Thoracic aorta (tissue), 2 donors: ENCODE measurements at regions not wholly inside any gene's neighbourhood (a gene's known extent, or its start where the extent isn't known, plus 50 kb on each side); places are given as distances from the start of the nearest gene placed in this dataset.

Experiments used
- ATAC-seq: fragments of 150-250 bp; one replicate; pipeline ENCODE4 v1.8.0; 2017; ENCODE audit warnings: low read depth; ENCODE audit not compliant: insufficient number of reproducible peaks, low FRiP score
- DNase-seq: peaks from one replicate; pipeline ENCODE4 v3.0.0-alpha.2; 2020; ENCODE audit warnings: low spot score
- H3K27ac ChIP-seq, 2 donors: fragments of 200-600 bp; sonication (generic); 1 replicate in 1 of 2; 2 replicates in 1 of 2; pipeline ENCODE4 v1.5.1; 2016; ENCODE audit warnings: mild to moderate bottlenecking in 2 of 2, moderate library complexity in 2 of 2
- H3K27me3 ChIP-seq: fragments of 200-600 bp; sonication (generic); replicated peaks from 2 replicates; pipeline ENCODE4 v1.6.0; 2016; ENCODE audit warnings: mild to moderate bottlenecking; ENCODE audit not compliant: insufficient read depth
- H3K36me3 ChIP-seq: fragments of 200-600 bp; sonication (generic); one replicate; pipeline ENCODE4 v1.5.1; 2016
- H3K4me1 ChIP-seq, 2 donors: fragments of 200-600 bp; sonication (generic); 1 replicate in 1 of 2; 2 replicates in 1 of 2; pipeline versions ENCODE4 v1.5.1 to v1.6.0; 2016; ENCODE audit warnings: low read depth in 2 of 2, mild to moderate bottlenecking in 1 of 2; ENCODE audit not compliant: control insufficient read depth in 1 of 2
- H3K4me3 ChIP-seq: fragments of 200-600 bp; sonication (generic); 2 replicates; pipeline ENCODE4 v1.5.1; 2016; ENCODE audit warnings: mild to moderate bottlenecking
- H3K9me3 ChIP-seq: fragments of 200-600 bp; sonication (generic); 2 replicates; pipeline ENCODE4 v1.5.1; 2016
- TF ChIP-seq, protein P1 (sequence below): fragments of 200-600 bp; sonication (generic); IDR thresholded peaks from one replicate; pipeline ENCODE4 v1.5.1; 2019; ENCODE audit warnings: antibody characterized with exemption

DNA sequence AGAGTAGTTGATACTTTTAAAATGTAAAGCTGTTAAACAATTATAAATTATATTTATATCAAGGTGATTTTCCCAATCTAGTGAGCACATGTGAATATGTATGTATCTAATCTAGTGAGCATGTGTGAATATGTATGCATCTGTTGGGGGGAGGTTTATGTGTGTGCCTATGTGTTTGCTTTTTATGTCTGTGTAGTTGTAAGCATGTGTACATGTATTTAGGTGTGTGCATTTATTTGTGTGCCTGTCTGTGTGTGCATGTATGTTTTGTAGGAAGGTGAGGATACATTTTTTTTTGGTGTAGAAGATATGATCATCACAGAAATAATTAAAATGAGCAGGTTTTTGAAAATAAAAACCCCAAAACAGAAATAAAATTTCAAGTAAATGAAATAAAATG is 318.9 kb upstream of the CHRM3 start:
- Histone ChIP-seq H3K9me3 (no peaks in the 10 kb centered on the region), H3K36me3 (no peaks in the 10 kb centered on the region), H3K4me3 (no peak overlapping the region), H3K27me3 (no peaks in the 10 kb centered on the region), H3K4me1 (no peaks in the 10 kb centered on the region), H3K27ac (no peak overlapping the region)
- DNase-seq (no peak), ATAC-seq (no peak)
- TF ChIP-seq, protein P1, sequence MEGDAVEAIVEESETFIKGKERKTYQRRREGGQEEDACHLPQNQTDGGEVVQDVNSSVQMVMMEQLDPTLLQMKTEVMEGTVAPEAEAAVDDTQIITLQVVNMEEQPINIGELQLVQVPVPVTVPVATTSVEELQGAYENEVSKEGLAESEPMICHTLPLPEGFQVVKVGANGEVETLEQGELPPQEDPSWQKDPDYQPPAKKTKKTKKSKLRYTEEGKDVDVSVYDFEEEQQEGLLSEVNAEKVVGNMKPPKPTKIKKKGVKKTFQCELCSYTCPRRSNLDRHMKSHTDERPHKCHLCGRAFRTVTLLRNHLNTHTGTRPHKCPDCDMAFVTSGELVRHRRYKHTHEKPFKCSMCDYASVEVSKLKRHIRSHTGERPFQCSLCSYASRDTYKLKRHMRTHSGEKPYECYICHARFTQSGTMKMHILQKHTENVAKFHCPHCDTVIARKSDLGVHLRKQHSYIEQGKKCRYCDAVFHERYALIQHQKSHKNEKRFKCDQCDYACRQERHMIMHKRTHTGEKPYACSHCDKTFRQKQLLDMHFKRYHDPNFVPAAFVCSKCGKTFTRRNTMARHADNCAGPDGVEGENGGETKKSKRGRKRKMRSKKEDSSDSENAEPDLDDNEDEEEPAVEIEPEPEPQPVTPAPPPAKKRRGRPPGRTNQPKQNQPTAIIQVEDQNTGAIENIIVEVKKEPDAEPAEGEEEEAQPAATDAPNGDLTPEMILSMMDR: no peak

DNA sequence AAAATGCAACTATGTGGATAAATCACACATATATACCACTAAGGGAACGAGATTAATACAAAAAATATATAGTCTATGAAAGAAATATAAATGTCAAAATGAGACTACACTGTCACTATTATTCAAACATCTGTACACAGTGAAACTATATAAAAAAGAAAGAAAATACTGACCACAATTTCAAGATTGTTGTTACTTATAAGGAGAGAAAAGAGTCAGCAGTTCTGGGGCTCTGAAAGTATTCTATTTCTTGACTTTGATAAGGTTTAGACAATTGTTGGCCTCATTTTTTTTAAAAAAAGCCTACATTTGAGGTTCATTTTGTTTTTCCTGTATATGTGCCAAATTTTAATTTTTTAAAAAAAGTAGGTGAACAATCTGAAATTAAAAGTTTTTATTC is 319.3 kb upstream of the CHRM3 start:
- Histone ChIP-seq H3K4me3 (no peak overlapping the region), H3K27ac (no peak overlapping the region), H3K27me3 (no peaks in the 10 kb centered on the region), H3K36me3 (no peaks in the 10 kb centered on the region), H3K9me3 (no peaks in the 10 kb centered on the region), H3K4me1 (no peaks in the 10 kb centered on the region)
- TF ChIP-seq, protein P1: no peak
- DNase-seq: no peak
- no peak for ATAC-seq

DNA sequence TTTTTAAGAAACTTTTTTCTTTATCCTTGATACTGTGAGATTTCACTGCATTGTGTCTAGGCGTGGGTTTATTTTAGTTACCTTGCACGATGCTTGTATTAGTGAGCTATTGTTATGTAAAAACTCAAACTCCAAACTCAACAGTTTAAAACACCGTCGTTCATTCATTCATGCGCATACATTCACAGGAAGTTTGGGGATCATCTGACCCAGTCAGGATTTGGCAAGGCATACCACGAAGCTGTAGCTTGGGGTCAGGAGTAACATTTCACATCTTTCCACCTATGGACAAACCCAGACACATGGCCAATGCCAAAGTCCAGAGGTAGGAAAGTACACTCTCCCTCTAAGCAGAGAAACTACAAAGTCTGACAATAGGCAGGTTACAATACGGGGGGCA is 324.6 kb upstream of the CHRM3 start:
- no peaks in the 10 kb centered on the region for H3K4me1 ChIP-seq
- DNase-seq (no peak), ATAC-seq (no peak)
- TF ChIP-seq, protein P1: no peak
- H3K27ac ChIP-seq: no peak overlapping the region
- H3K4me3 ChIP-seq: no peak overlapping the region
- H3K36me3 ChIP-seq: no peaks in the 10 kb centered on the region
- no peaks in the 10 kb centered on the region for H3K9me3 ChIP-seq
- no peaks in the 10 kb centered on the region for H3K27me3 ChIP-seq

DNA sequence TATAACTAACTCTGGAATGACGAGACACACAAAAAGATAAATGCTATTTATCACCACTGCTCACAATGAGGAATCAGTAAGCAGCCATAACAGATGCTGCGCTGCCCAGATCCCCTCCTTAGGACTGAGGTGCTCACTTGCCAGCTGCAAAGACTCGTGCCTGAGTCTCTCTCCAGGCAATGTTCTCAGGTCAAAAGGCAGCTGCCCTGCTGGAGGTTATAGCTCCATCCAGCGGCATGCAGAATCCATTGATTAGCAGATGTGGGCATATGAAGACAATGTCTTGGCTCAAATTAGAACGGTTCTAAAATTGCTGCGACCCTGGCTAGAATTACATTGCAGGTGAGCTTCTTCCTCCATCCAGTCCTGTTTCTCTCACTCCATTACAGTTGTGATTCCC is 328.2 kb upstream of the CHRM3 start:
- no peaks in the 10 kb centered on the region for H3K27me3 ChIP-seq
- H3K4me1 ChIP-seq: no peaks in the 10 kb centered on the region
- H3K27ac ChIP-seq: no peak overlapping the region
- DNase-seq: no peak
- ATAC-seq: no peak
- TF ChIP-seq, protein P1: no peak
- no peak overlapping the region for H3K4me3 ChIP-seq
- no peaks in the 10 kb centered on the region for H3K9me3 ChIP-seq
- no peaks in the 10 kb centered on the region for H3K36me3 ChIP-seq

DNA sequence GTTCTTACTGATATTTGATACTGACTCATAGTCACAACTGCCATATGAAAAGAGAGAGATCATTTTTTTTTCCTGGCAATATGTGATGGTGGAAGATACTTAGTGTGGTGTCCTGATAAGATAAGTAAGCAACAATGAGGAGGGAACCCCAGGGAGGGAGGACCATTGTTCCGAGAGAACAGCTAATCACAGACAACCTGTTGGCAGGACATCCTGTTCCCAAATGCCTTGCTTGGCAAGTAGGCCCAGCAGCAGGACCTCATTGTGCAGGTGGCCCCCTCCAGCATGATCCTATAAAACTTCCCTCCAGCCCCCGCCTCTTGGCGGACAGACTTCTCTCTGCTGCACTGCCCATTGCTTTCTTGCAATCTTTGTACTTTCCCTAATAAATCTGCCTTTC is 329.4 kb upstream of the CHRM3 start:
- H3K4me3 ChIP-seq: no peak overlapping the region
- H3K9me3 ChIP-seq: no peaks in the 10 kb centered on the region
- no peaks in the 10 kb centered on the region for H3K36me3 ChIP-seq
- no peak for ATAC-seq
- H3K4me1 ChIP-seq: no peaks in the 10 kb centered on the region
- TF ChIP-seq, protein P1: no peak
- H3K27ac ChIP-seq: no peak overlapping the region
- DNase-seq: no peak
- H3K27me3 ChIP-seq: no peaks in the 10 kb centered on the region
